Stimulated activated CD8-positive, alpha-beta memory T cell treated with anti-CD3 and anti-CD28 coated beads, Interleukin-2, amount 100 ng/mL, for 48 hours (primary cell): ENCODE measurements at regions not wholly inside any gene's neighbourhood (a gene's known extent, or its start where the extent isn't known, plus 50 kb on each side); places are given as distances from the start of the nearest gene placed in this dataset.
"Not testable (repeated sequence)": the region's sequence is repeated elsewhere in the genome, so short reads cannot be mapped to it uniquely, and the experiment has no call there.

Experiments used
- DNase-seq, 2 donors: peaks; one replicate each; pipeline ENCODE4 v3.0.0-alpha.2; 2020; ENCODE audit warnings: low read depth in 2 of 2

GRCh38 chr3:24686808-24687207 lies 192.2 kb upstream of the THRB start:
- DNase-seq, result no peak

DNA sequence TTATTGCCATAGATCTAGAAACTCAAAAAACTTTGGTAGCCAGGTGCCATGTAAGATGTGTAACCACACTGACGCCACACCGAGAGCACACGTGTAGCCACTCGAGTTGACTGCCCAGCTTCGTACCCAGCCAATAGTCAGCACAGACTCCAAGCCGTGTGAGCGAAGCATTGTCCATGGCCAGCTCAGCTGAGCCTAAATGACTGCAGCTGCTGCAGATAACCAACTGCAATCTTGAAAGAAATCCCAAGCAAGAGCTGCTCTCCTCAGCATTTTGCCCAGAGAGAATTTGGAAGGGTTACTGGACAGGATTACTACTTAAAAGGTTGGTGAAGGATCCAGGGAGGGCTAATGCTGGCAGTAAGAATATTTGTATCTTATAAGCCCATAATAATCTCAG lies 193.0 kb upstream of the THRB start:
- no peak for DNase-seq

DNA sequence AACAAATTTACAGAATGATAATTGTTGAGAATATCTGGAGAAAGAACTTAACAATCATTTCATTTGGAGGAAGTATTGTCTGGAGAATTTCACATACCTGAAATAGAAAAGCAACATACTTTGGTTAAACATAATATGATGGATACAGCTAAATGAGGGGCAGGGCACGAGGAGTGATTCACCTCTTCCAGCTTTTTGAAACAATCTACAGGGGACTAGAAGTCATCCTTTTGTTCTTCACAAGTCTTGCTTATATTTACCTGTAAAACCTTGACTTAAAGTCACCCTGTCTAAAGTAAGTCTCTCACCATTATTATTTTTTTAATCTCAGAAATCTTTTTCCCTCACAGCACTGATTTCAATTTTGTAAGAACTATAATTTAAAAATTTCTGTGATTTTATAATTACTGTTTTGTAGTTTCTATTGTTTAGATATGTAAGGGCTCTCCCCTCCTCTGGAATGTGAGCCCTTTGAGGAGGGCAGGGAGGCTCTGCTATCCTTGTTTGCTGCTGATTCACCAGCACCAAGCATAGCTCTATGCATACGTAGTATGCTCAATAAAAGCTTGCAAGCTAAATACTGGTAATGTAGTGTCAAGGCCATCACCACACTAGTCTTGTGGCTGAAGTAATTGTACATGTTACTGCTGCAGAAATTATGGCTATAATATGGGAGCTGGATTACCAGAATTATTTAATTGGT lies 193.9 kb upstream of the THRB start:
- no peak for DNase-seq

- DNase-seq, result no peak
Observed at GRCh38 chr3:24689353-24689752, 194.7 kb upstream of the THRB start.

GRCh38 chr3:24690777-24691176 lies 196.1 kb upstream of the THRB start:
- DNase-seq, result no peak

- DNase-seq, result not testable (repeated sequence)
Observed at GRCh38 chr3:24699078-24699477, 204.4 kb upstream of the THRB start.

- DNase-seq, result no peak
Observed at GRCh38 chr3:24704496-24704895, 209.8 kb upstream of the THRB start.

DNA sequence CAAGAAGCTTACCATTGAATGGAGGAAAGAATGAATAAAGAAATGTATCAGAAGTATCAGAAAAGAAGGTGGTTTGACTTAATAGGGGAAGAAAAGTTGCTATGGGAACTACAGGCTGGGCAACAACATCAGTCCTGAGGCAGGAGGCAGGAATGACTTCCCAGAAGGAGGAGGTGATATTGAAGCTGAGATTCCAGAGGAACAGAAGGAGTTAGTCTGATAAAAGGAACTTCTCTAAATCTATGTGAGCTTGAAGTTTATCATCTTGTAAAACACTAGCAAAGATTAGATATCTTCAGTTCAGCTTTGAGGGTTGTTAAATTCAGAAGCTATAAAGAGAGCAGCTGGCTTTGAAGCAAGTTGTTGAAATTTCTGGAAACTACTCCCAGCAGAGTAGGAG lies 213.3 kb upstream of the THRB start:
- no peak for DNase-seq

GRCh38 chr3:24709956-24710355 lies 215.3 kb upstream of the THRB start:
- no peak for DNase-seq

GRCh38 chr3:24713516-24713915 lies 218.9 kb upstream of the THRB start:
- DNase-seq, result no peak

DNA sequence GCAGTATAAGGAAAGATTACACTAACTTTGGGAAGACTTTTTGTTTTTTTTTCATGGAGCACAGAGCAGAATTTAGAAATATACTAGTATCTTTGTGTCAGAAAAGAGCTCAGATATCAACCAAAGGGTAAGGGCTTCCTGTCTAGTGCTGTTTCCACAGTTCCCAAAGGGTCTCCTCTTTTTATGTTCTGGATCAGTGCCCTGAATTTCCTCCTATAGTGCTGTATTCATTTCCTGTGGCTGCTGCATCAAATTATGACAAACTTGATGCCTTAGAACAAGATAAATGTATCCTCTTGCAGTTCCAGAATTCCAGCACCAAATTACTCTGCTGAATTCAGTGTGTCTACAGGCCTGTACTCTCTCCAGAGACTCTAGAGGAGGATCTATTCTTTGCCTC lies 219.8 kb upstream of the THRB start:
- no peak for DNase-seq

DNA sequence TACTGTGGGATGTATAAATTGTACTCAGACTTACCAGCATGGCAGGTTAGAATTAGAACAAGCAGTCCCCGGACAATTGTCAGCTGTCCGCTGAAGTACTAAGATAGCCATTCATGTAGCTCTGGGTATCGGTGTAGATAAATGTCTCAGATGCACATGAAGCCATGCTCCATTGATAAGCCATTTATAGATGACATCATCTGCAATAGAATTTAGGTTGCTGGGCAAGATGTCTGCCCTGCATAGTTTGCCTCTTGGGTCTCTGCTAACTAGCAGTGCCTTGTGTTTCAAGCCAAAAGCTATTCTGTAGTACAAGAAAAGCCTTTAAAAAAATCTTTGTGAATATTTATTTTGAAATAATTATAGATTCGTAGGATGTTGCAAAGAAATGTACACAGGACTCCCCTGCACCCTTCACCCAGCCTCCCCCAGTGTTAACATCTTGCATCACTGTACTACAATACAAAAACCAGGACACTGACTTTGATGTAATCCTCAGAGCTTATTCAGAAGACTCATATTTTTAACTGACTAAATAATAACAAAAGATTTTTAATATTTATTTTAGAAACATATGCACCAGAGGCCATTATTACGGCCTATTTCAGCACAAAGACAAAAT lies 220.6 kb upstream of the THRB start:
- DNase-seq, result no peak

GRCh38 chr3:24722087-24722486 lies 227.4 kb upstream of the THRB start:
- no peak for DNase-seq

GRCh38 chr3:24725514-24726255 lies 231.0 kb upstream of the THRB start:
- no peak for DNase-seq

DNA sequence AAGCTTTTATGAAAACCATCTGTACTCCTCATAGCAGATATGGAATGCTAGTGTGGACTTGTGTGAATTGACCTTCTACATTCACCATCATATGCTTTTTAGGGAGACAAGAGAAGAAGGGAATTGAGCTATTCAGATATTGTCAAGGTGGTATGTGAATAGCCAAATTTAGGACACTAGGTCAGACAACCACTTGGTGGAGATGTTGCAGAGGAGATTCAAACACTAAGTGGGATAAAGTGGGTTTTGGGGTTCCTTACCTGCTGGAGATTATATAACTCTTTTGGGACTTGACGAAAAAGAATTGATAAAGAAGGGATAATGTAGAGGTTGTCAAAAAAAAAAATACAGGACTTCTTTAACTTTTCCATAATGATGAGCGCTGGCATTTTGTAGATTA lies 231.8 kb upstream of the THRB start:
- DNase-seq, result no peak

DNA sequence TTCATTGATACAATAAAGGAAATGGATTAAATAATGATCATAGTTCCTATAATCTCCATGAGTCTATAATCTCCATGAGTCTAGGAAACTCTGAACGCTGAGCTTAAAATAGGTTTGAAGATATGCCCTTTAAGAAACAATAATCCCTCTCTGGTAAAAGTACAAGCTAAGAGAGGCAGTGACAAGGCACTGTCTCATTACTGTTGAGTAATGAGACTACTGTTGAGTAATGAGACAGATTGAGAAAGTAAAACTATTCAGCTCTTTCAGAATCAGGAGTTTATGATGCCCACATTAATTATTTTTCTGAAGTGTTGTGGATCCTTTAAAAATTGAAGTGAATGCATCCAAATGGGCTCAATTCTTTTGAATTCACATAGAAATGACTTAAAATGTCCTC lies 235.5 kb upstream of the THRB start:
- DNase-seq, result no peak

- DNase-seq, result no peak
Observed at GRCh38 chr3:24734019-24734418, 239.4 kb upstream of the THRB start.

DNA sequence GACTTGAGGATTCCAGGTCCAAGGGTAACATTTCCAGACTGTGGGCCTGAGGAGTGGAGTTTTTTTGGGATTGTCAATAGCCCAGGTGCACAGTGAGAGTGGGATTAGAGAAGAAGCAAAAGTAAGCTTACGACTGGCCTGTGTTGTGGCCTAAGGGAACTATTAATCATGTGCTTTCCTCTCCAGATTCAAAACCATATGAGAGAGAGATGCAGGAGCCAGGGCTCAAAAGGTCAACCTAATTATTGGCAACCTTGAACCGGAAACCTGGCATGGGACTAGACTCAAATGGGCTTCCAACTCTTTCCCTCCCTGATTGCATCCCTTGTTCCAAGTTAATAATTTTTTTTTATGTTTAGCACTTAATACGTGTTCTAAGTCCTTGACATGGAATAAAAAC lies 242.1 kb upstream of the THRB start:
- no peak for DNase-seq

GRCh38 chr3:24740326-24740725 lies 245.7 kb upstream of the THRB start:
- no peak for DNase-seq

- DNase-seq, result no peak
Observed at GRCh38 chr3:24741506-24741905, 246.9 kb upstream of the THRB start.

GRCh38 chr3:24748520-24748919 lies 253.9 kb upstream of the THRB start:
- DNase-seq, result no peak

GRCh38 chr3:24751020-24751419 lies 256.4 kb upstream of the THRB start:
- no peak for DNase-seq
